ENCODE measurements at regions not wholly inside any gene's neighbourhood (a gene's known extent, or its start where the extent isn't known, plus 50 kb on each side); places are given as distances from the start of the nearest gene placed in this dataset.
A peak's percentile ranks its signal among the peaks of the same experiment; 100 is the strongest.

DNA sequence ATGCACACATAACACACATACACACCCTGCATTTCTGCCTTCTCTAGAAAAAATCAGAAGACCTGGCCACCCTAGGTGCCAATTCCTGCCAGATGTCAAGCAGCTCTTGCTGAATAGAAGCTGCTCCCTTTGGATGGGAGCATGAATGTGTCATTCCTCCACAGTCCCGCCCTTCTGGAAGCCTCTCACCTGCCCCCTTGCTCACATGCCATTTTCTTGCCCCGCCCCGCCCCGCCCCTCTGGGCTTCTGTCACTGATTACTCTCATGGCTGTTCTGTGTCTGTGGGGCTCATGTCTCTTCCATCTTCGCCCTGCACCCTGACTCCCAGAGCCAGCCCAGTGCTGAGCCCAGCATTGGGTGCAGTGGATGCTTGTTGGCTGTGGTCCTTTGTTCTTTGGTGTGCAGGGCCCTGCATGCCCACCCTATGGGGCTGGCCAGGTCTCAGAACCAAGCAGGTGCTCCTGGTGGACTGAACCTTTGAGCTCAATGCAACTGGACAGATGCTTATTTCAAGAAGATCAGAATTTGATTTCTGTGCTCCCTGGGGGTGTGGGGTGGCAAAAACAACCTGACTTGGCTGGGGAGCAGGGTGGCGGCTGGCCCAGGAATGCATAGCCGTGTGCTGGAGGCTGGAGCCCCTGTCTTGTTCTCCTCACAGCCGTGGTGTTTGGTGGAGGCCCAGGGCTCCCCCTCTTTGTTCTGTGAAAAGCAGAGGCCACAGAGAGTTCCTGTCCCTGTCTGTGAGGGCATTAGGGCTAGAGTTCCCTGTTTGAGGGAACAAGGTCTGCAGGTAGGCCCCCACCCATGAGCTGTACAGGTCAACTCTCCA is 140.6 kb upstream of the GLI2 start:
- Histone ChIP-seq H3K27me3 (ENCODE audit: control insufficient read depth, insufficient read depth, low read length) (no peaks in the 10 kb centered on the region; the same call in 1 of the 2 replicates), H3K36me3 (replicated peaks; ENCODE audit: control insufficient read depth, insufficient read depth, low read length) (no peaks in the 10 kb centered on the region), H3K4me3 (ENCODE audit: insufficient read depth, low read depth, low read length) (no peak overlapping the region)
- DNase-seq = peak; percentile 88

DNA sequence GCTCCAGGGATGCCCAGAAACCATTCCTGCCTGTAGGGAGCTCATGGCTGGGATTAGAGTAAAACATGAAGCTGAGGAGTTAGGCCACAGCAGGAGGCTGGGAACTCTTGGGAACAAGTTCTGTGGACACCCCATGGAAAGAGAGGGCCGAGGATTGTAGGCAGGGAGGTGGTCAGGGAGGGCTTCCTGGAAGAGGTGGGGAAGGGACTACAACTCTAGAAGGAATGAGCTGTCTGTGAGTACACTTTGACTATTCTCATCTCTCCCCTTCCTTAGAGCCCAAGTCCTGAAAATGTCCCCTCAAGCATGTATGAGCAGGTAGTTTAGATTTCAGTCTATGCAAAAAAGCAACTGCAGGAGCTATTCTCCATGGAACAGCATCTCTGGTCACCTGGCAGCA is 139.9 kb upstream of the GLI2 start:
- no peak overlapping the region for H3K4me3 ChIP-seq (ENCODE audit: insufficient read depth, low read depth, low read length)
- no peak for DNase-seq
- no peaks in the 10 kb centered on the region; the same call in 1 of the 2 replicates for H3K27me3 ChIP-seq (ENCODE audit: control insufficient read depth, insufficient read depth, low read length)
- no peaks in the 10 kb centered on the region for H3K36me3 ChIP-seq (replicated peaks; ENCODE audit: control insufficient read depth, insufficient read depth, low read length)

DNA sequence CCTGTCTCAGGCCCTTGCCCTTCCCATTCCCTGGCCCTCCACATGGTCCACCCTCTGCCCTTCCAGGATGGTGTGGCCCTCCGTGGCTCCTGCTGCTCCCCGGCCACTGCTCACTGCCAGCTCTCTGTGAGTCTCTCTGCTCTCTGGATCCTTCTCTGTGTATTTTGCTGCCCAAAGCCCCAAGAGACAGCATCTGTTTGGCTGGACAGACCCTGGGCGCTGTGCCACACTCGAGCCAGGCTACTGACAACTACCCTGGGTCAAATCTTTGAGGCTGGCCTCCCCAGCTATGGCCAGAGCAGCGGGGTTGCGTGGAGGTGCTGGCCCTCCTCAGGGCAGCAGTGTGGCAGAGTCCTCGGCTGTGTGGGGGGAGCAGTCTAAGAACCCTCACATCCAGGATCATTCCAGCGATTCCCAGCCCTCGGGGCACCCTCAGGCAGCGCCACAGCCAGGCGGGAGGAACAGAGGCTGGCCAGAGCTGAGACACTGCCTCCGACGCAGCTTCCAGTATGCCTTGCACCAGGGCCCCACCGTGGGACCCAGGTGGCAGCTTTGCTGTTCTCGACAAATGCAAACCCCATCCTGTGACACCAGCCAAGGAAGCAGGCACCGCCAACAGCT is 139.4 kb upstream of the GLI2 start:
- no peak for DNase-seq
- H3K36me3 ChIP-seq (replicated peaks; ENCODE audit: control insufficient read depth, insufficient read depth, low read length) = no peaks in the 10 kb centered on the region
- H3K4me3 ChIP-seq (ENCODE audit: insufficient read depth, low read depth, low read length) = no peak overlapping the region
- H3K27me3 ChIP-seq (ENCODE audit: control insufficient read depth, insufficient read depth, low read length) = no peaks in the 10 kb centered on the region; the same call in 1 of the 2 replicates

DNA sequence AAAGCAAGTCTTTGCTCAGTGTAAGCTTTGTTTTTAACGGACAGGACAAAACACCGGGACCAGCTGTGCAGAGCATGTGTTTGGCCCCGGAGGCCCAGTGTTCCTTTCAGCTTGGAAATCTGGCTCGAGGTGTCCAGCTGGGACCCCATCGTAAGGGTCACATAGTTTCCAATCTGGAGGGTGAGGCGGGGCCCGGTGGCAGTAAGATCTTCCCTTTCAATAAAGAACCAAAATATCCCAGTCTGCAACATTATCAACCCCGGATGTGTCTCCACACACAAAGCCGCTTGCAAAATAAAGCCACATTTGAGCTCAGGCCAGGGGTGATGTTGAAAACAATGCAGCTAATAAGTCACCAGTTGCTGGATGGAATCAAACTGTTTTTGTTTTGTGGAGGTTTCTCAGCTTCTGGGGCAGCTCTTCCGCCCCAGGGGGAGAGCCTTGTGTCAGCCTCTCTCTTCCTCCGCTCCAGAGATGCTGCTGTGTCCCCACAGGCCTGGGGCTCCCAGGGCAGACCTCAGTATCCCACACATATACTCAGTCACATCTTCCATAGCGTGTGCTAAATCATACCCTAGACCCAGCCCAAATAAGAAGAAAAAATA is 138.6 kb upstream of the GLI2 start:
- H3K27me3 ChIP-seq (ENCODE audit: control insufficient read depth, insufficient read depth, low read length) = no peaks in the 10 kb centered on the region; the same call in 1 of the 2 replicates
- DNase-seq = no peak

DNA sequence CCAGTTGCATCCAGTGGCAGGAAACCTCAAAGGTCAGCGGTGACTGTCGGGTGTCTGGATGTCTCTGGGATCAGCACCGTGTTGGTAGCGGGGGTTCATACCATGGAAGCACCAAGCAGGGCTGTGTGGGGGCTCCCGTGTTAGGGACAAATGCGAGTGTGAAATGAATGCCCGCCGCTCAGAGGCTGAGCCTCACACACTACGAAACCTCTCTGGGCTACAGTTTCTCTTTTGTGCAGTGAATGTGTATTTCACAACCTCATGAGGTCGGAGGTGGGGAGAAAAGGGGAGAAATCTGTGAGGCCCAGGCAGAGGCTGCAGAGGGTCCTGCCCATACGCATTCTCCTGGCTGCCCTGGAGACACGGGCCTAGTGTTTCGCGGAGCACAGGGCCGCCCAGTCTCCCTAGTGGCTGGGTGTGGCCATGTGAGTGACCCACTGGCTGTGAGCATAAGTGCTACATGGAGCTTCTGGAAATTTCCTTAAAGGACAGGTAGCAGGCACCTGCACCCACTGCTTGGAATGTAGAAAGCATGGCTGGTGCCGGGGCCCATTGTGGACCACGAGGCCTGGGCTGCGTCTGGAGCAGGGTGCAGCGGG is 138.0 kb upstream of the GLI2 start:
- DNase-seq = no peak
- H3K4me3 ChIP-seq (ENCODE audit: insufficient read depth, low read depth, low read length) = no peak overlapping the region
- no peaks in the 10 kb centered on the region; the same call in 1 of the 2 replicates for H3K27me3 ChIP-seq (ENCODE audit: control insufficient read depth, insufficient read depth, low read length)
- H3K36me3 ChIP-seq (replicated peaks; ENCODE audit: control insufficient read depth, insufficient read depth, low read length) = no peaks in the 10 kb centered on the region

More for the DNA sequence above, 138.6 kb upstream of the GLI2 start:
- no peaks in the 10 kb centered on the region for H3K36me3 ChIP-seq (replicated peaks; ENCODE audit: control insufficient read depth, insufficient read depth, low read length)
- H3K4me3 ChIP-seq (ENCODE audit: insufficient read depth, low read depth, low read length) = no peak overlapping the region

DNA sequence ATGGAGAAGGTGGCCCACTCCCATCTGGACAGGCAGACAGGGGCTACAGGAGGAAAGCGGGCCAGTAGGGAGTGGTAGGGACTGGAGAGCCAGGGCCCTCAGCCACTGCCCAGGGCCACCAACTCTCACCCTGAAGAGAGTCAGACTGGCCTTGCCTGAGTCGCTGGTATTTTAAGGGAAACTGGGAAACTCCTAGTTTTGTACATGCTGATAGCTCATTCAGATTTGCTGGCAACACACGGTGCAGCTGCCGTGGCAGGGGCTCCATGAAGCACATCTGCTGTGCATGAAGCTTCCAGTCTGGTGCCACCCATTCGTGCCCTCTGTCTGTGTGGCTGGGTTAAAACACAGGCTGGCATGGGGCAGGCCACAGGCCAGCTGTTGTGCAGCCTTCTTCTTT is 137.3 kb upstream of the GLI2 start:
- H3K36me3 ChIP-seq (replicated peaks; ENCODE audit: control insufficient read depth, insufficient read depth, low read length) = no peaks in the 10 kb centered on the region
- H3K27me3 ChIP-seq (ENCODE audit: control insufficient read depth, insufficient read depth, low read length) = no peaks in the 10 kb centered on the region; the same call in 1 of the 2 replicates
- no peak for DNase-seq
- no peak overlapping the region for H3K4me3 ChIP-seq (ENCODE audit: insufficient read depth, low read depth, low read length)

DNA sequence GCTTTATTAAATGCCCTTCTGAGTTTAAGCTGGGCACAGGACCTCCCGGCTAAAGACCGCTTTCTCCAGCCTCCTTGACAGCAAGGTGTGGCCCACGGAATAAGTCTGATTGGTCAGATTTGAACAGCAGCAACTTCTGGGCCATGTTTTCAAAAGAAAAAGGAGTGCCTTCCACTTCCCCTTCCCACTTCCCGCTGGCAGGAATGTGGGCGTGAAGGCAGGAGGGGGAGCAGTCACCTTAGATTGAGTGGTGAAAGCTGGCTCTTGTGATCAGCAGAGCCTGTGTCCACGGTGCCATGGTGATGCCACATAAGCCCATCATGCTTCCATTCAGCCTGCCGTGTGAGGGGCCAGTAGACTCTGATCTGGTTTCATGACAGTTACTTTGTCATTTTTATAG is 136.6 kb upstream of the GLI2 start:
- DNase-seq = no peak
- no peaks in the 10 kb centered on the region; the same call in 1 of the 2 replicates for H3K27me3 ChIP-seq (ENCODE audit: control insufficient read depth, insufficient read depth, low read length)
- H3K4me3 ChIP-seq (ENCODE audit: insufficient read depth, low read depth, low read length) = no peak overlapping the region
- H3K36me3 ChIP-seq (replicated peaks; ENCODE audit: control insufficient read depth, insufficient read depth, low read length) = no peaks in the 10 kb centered on the region

DNA sequence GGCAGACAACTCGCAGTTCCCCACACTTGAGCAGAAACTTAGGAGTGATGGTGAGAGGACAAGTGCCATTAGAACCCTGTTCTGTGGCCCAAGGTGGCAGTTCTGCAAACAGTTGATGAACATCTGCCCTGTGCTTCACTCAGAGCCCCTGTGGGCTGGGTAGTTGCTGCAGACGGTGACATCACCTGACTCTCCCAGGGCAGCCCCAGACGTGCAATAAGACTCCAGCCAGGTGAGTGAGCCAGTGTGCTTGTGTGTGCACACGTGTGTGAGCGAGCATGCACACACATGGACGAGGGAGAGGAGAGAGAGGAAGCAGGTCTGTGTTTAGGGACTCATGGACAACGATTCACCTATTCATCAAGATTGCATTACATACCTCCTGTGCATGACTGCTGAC is 136.0 kb upstream of the GLI2 start:
- no peak for DNase-seq
- H3K27me3 ChIP-seq (ENCODE audit: control insufficient read depth, insufficient read depth, low read length) = no peaks in the 10 kb centered on the region; the same call in 1 of the 2 replicates
- H3K4me3 ChIP-seq (ENCODE audit: insufficient read depth, low read depth, low read length) = no peak overlapping the region
- no peaks in the 10 kb centered on the region for H3K36me3 ChIP-seq (replicated peaks; ENCODE audit: control insufficient read depth, insufficient read depth, low read length)

DNA sequence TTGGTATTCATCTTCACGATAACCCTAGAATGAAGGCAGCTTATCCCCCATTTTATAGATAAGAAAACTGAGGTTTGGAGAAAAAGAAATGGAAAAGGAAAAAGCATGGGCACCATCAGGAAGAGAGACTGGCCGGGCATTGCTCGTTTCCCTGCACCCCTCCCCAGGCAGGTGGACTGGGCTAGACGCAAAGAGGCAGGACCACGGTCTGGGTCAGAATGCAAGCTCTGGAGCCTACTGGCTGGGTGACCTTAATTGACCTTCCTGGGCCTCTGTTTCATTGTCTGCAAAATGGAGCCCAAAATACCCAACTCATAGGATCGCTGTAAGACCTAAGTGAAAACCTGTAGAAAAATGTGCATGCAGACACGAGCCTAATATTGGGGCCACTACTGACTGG is 135.3 kb upstream of the GLI2 start:
- H3K27me3 ChIP-seq (ENCODE audit: control insufficient read depth, insufficient read depth, low read length) = no peaks in the 10 kb centered on the region; the same call in 1 of the 2 replicates
- no peaks in the 10 kb centered on the region for H3K36me3 ChIP-seq (replicated peaks; ENCODE audit: control insufficient read depth, insufficient read depth, low read length)
- DNase-seq = no peak
- no peak overlapping the region for H3K4me3 ChIP-seq (ENCODE audit: insufficient read depth, low read depth, low read length)

DNA sequence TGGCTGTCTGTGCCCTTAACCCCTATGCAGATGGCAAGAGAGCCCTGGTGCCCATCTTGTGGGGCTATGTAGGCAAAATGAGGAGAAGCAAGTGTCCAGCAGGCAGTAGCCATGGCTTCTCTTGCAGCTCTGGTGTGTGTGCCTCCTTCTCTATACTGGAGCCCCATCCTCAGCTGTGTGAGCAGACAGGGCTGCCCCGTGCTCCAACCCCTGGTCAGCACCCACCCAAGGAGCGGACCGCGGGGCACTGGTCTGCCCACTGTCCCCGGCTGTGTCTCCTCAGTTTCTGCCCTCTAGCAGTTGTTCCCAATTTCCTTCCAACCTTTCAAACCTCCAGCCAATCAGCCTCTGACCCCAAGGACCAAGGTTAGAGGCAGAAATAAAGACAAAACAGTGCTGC is 134.9 kb upstream of the GLI2 start:
- no peaks in the 10 kb centered on the region for H3K36me3 ChIP-seq (replicated peaks; ENCODE audit: control insufficient read depth, insufficient read depth, low read length)
- H3K4me3 ChIP-seq (ENCODE audit: insufficient read depth, low read depth, low read length) = no peak overlapping the region
- H3K27me3 ChIP-seq (ENCODE audit: control insufficient read depth, insufficient read depth, low read length) = no peaks in the 10 kb centered on the region; the same call in 1 of the 2 replicates
- no peak for DNase-seq

DNA sequence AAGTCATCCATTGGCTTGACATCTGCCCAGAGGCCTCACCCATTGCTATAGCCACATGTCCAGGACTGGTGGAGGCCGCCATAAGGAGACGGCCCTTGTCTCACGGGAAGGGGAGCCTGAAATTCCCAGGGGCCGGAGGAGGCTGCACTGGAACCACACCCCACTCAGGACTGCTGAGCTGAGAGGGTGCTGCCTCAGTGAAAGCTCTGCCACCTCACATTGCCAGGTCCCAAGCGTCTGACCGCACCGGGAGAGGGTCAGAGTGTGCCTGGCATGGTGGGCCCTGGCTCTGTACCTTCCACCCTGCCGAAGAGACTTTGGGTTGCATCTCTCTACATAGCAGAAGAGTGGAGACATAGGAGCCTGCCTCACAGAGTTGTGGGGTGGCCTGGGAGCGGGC is 134.1 kb upstream of the GLI2 start:
- no peaks in the 10 kb centered on the region for H3K36me3 ChIP-seq (replicated peaks; ENCODE audit: control insufficient read depth, insufficient read depth, low read length)
- no peak for DNase-seq
- H3K4me3 ChIP-seq (ENCODE audit: insufficient read depth, low read depth, low read length) = no peak overlapping the region
- no peaks in the 10 kb centered on the region for H3K27me3 ChIP-seq (ENCODE audit: control insufficient read depth, insufficient read depth, low read length)

DNA sequence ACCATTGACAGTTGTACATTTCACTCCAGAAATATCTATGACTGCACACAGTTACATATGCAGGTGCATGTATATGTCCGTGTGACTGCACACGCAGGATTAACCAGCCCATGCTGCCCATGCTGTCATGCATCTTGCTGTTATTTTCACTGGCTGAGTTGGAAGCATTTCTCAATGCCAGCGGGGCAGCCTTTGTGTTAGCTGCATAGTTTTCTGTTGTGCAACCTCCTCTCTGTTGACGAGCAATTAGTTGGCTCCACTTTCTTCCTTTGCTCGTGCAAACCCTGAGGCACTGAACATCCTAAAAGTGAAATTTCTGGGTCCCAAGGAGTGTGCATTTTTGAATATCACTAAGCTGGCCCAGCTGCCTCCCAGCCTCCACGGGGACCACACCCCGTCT is 133.4 kb upstream of the GLI2 start:
- DNase-seq = no peak
- Histone ChIP-seq H3K27me3 (ENCODE audit: control insufficient read depth, insufficient read depth, low read length) (no peaks in the 10 kb centered on the region), H3K36me3 (replicated peaks; ENCODE audit: control insufficient read depth, insufficient read depth, low read length) (no peaks in the 10 kb centered on the region), H3K4me3 (ENCODE audit: insufficient read depth, low read depth, low read length) (no peak overlapping the region)

DNA sequence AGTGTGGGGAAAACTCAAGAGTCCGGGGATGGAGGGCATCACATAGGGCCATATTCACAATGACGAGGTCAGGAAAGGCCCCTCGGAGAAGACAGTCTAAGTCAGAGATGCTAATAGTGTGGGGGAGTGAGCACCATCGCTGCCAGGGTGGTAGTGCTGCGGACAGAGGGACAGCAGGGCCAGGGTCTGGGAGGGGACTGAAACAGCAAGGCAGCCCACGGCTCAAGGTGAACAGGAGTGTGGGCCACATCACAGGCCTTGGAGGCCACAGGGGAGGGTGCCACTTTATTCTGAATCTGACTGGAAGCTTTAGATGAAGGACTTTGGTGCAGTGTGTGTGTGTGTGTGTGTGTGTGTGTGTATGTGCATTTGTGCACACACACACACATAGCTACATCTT is 130.9 kb upstream of the GLI2 start:
- Histone ChIP-seq H3K4me3 (ENCODE audit: insufficient read depth, low read depth, low read length) (no peak overlapping the region), H3K36me3 (replicated peaks; ENCODE audit: control insufficient read depth, insufficient read depth, low read length) (no peaks in the 10 kb centered on the region), H3K27me3 (ENCODE audit: control insufficient read depth, insufficient read depth, low read length) (no peaks in the 10 kb centered on the region)
- no peak for DNase-seq

DNA sequence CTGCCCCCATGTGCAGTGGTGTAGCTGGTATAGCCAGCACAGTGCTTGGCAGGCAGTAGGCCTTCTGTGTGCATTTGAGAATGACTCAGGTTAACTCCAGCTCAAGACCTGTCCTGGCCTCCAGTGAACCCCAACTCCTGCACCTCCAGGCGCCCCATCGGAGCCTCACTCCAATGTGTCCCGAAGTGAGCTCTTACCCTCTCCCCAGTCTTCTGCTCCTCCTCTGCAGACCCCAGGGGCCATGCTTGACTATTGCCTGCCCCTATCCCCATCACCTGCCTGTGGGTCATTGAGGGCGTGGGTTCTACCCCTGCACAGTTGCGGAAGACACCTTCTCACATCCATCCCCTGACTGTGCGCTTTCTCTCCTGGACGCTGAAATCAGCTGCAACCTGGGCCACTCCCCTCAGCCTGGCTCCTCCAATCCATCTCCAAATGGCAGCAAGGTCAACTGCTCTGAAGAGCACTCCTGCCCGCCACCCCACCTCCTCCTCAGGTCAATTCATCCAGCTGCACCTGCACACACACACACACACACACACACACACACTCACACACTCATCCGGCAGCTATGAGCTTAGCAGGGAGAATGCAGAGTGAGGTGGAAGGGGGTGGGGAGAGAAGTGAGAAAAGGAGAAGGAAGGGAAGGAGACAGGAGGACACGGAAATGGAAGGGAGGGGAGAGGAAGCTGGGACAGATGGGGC is 130.3 kb upstream of the GLI2 start:
- no peaks in the 10 kb centered on the region for H3K27me3 ChIP-seq (ENCODE audit: control insufficient read depth, insufficient read depth, low read length)
- no peaks in the 10 kb centered on the region for H3K36me3 ChIP-seq (replicated peaks; ENCODE audit: control insufficient read depth, insufficient read depth, low read length)
- no peak overlapping the region for H3K4me3 ChIP-seq (ENCODE audit: insufficient read depth, low read depth, low read length)
- no peak for DNase-seq

All from H7 (cell line).